ENCODE measurements at regions not wholly inside any gene's neighbourhood (a gene's known extent, or its start where the extent isn't known, plus 50 kb on each side); places are given as distances from the start of the nearest gene placed in this dataset.

- Histone ChIP-seq H3K4me3 (ENCODE audit: low read length in 2 of 2) (no peak overlapping the region), H2BK120ac (ENCODE audit: low read depth, low read length) (no peak overlapping the region), H2BK12ac (ENCODE audit: low read length) (no peak overlapping the region), H3K27ac (replicated peaks; ENCODE audit: low read length) (no peak overlapping the region), H4K8ac (ENCODE audit: low read depth, low read length) (no peak overlapping the region), H3K18ac (ENCODE audit: low read length) (no peak overlapping the region), H3K23ac (ENCODE audit: low read depth, low read length, poor library complexity) (no peak overlapping the region), H3K9me3 (replicated peaks in 1 of 2; ENCODE audit: control insufficient read depth in 2 of 2, insufficient read depth in 1 of 2, low read depth in 1 of 2, low read length in 2 of 2) (no peaks in the 10 kb centered on the region), H3K4me1 (ENCODE audit: control insufficient read depth in 2 of 2, insufficient read depth in 1 of 2, low read depth in 1 of 2, low read length in 2 of 2) (no peaks in the 10 kb centered on the region), H3K14ac (ENCODE audit: low read length) (no peak overlapping the region), H2BK5ac (ENCODE audit: low read length) (no peak overlapping the region), H2AFZ (ENCODE audit: low read length) (no peak overlapping the region), H3K9ac (ENCODE audit: low read depth, low read length, poor library complexity) (no peak overlapping the region), H3K4me2 (ENCODE audit: insufficient read depth, low read length, poor library complexity, severe bottlenecking) (no peak overlapping the region), H2BK15ac (ENCODE audit: low read length) (no peak overlapping the region), H3K36me3 (replicated peaks in 1 of 2; ENCODE audit: control insufficient read depth in 2 of 2, insufficient read depth in 2 of 2, low read length in 2 of 2) (no peaks in the 10 kb centered on the region), H3K4ac (ENCODE audit: low read length) (no peak overlapping the region), H3K27me3 (ENCODE audit: control insufficient read depth in 3 of 3, insufficient read depth in 3 of 3, low read depth in 1 of 3, low read length in 3 of 3) (peaks cover 0 to 17% (median 2%) of the 10 kb centered on the region in 3 experiments), H3K79me1 (ENCODE audit: low read depth, low read length) (no peaks in the 10 kb centered on the region), H2AK5ac (ENCODE audit: low read depth, low read length) (no peak overlapping the region), H4K91ac (ENCODE audit: low read depth, low read length, poor library complexity) (no peak overlapping the region)
- no peak for DNase-seq (ENCODE audit: low spot score)
- WGBS, 2 donors (ENCODE audit: extremely low coverage in 2 of 2, insufficient read length in 2 of 2, insufficient replicate concordance in 1 of 2) = no CpG with 5 or more reads among the region's 5 CpGs
Observed at GRCh38 chr10:8337332-8337651, 282.8 kb downstream of the GATA3 start.

- Histone ChIP-seq H3K36me3 (replicated peaks in 1 of 2; ENCODE audit: control insufficient read depth in 2 of 2, insufficient read depth in 2 of 2, low read length in 2 of 2) (no peaks in the 10 kb centered on the region), H3K27me3 (ENCODE audit: control insufficient read depth in 3 of 3, insufficient read depth in 3 of 3, low read depth in 1 of 3, low read length in 3 of 3) (peaks cover 0 to 8% (median 0%) of the 10 kb centered on the region in 3 experiments), H3K27ac (replicated peaks; ENCODE audit: low read length) (no peak overlapping the region), H3K4me3 (ENCODE audit: low read length in 2 of 2) (no peak overlapping the region), H3K9me3 (replicated peaks in 1 of 2; ENCODE audit: control insufficient read depth in 2 of 2, insufficient read depth in 1 of 2, low read depth in 1 of 2, low read length in 2 of 2) (no peaks in the 10 kb centered on the region), H4K8ac (ENCODE audit: low read depth, low read length) (no peak overlapping the region), H3K23ac (ENCODE audit: low read depth, low read length, poor library complexity) (no peak overlapping the region), H3K4me2 (ENCODE audit: insufficient read depth, low read length, poor library complexity, severe bottlenecking) (no peak overlapping the region), H3K9ac (ENCODE audit: low read depth, low read length, poor library complexity) (no peak overlapping the region), H2BK12ac (ENCODE audit: low read length) (no peak overlapping the region), H3K4me1 (ENCODE audit: control insufficient read depth in 2 of 2, insufficient read depth in 1 of 2, low read depth in 1 of 2, low read length in 2 of 2) (no peaks in the 10 kb centered on the region), H4K91ac (ENCODE audit: low read depth, low read length, poor library complexity) (no peak overlapping the region), H2BK120ac (ENCODE audit: low read depth, low read length) (no peak overlapping the region), H2AK5ac (ENCODE audit: low read depth, low read length) (no peak overlapping the region), H3K14ac (ENCODE audit: low read length) (no peak overlapping the region), H2BK15ac (ENCODE audit: low read length) (no peak overlapping the region), H3K4ac (ENCODE audit: low read length) (no peak overlapping the region), H3K79me1 (ENCODE audit: low read depth, low read length) (no peaks in the 10 kb centered on the region), H2AFZ (ENCODE audit: low read length) (no peak overlapping the region), H2BK5ac (ENCODE audit: low read length) (no peak overlapping the region), H3K18ac (ENCODE audit: low read length) (no peak overlapping the region)
- WGBS, 2 donors (ENCODE audit: extremely low coverage in 2 of 2, insufficient read length in 2 of 2, insufficient replicate concordance in 1 of 2) = no CpG with 5 or more reads among the region's 4 CpGs
- DNase-seq (ENCODE audit: low spot score) = no peak
Observed at GRCh38 chr10:8338177-8338766, 283.8 kb downstream of the GATA3 start.

GRCh38 chr10:8344756-8345155 is 290.3 kb downstream of the GATA3 start:
- Histone ChIP-seq H3K27ac (replicated peaks; ENCODE audit: low read length) (no peak overlapping the region), H3K9ac (ENCODE audit: low read depth, low read length, poor library complexity) (no peak overlapping the region), H3K4me2 (ENCODE audit: insufficient read depth, low read length, poor library complexity, severe bottlenecking) (no peak overlapping the region), H3K4ac (ENCODE audit: low read length) (no peak overlapping the region), H2BK15ac (ENCODE audit: low read length) (no peak overlapping the region), H3K4me3 (ENCODE audit: low read length in 2 of 2) (no peak overlapping the region), H2AFZ (ENCODE audit: low read length) (no peak overlapping the region), H3K9me3 (replicated peaks in 1 of 2; ENCODE audit: control insufficient read depth in 2 of 2, insufficient read depth in 1 of 2, low read depth in 1 of 2, low read length in 2 of 2) (no peaks in the 10 kb centered on the region), H2BK12ac (ENCODE audit: low read length) (no peak overlapping the region), H3K4me1 (ENCODE audit: control insufficient read depth in 2 of 2, insufficient read depth in 1 of 2, low read depth in 1 of 2, low read length in 2 of 2) (no peaks in the 10 kb centered on the region), H2AK5ac (ENCODE audit: low read depth, low read length) (no peak overlapping the region), H3K14ac (ENCODE audit: low read length) (no peak overlapping the region), H3K79me1 (ENCODE audit: low read depth, low read length) (no peaks in the 10 kb centered on the region), H4K8ac (ENCODE audit: low read depth, low read length) (no peak overlapping the region), H3K18ac (ENCODE audit: low read length) (no peak overlapping the region), H3K27me3 (ENCODE audit: control insufficient read depth in 3 of 3, insufficient read depth in 3 of 3, low read depth in 1 of 3, low read length in 3 of 3) (no peaks in the 10 kb centered on the region), H3K36me3 (replicated peaks in 1 of 2; ENCODE audit: control insufficient read depth in 2 of 2, insufficient read depth in 2 of 2, low read length in 2 of 2) (no peaks in the 10 kb centered on the region), H4K91ac (ENCODE audit: low read depth, low read length, poor library complexity) (no peak overlapping the region), H2BK5ac (ENCODE audit: low read length) (no peak overlapping the region), H3K23ac (ENCODE audit: low read depth, low read length, poor library complexity) (no peak overlapping the region), H2BK120ac (ENCODE audit: low read depth, low read length) (no peak overlapping the region)
- DNase-seq (ENCODE audit: low spot score) = no peak
- no CpG with 5 or more reads among the region's 1 CpG for WGBS, 2 donors (ENCODE audit: extremely low coverage in 2 of 2, insufficient read length in 2 of 2, insufficient replicate concordance in 1 of 2)

GRCh38 chr10:8346861-8347260 is 292.4 kb downstream of the GATA3 start:
- H3K9ac ChIP-seq (ENCODE audit: low read depth, low read length, poor library complexity) = no peak overlapping the region
- H2AK5ac ChIP-seq (ENCODE audit: low read depth, low read length) = no peak overlapping the region
- H2BK5ac ChIP-seq (ENCODE audit: low read length) = no peak overlapping the region
- WGBS, 2 donors (ENCODE audit: extremely low coverage in 2 of 2, insufficient read length in 2 of 2, insufficient replicate concordance in 1 of 2) = no CpG with 5 or more reads among the region's 1 CpG
- H3K14ac ChIP-seq (ENCODE audit: low read length) = no peak overlapping the region
- no peak for DNase-seq (ENCODE audit: low spot score)
- H3K4me1 ChIP-seq (ENCODE audit: control insufficient read depth in 2 of 2, insufficient read depth in 1 of 2, low read depth in 1 of 2, low read length in 2 of 2) = peaks cover 0 to under 1% of the 10 kb centered on the region in 2 donors
- H3K4me2 ChIP-seq (ENCODE audit: insufficient read depth, low read length, poor library complexity, severe bottlenecking) = no peak overlapping the region
- H3K9me3 ChIP-seq (replicated peaks in 1 of 2; ENCODE audit: control insufficient read depth in 2 of 2, insufficient read depth in 1 of 2, low read depth in 1 of 2, low read length in 2 of 2) = no peaks in the 10 kb centered on the region
- no peaks in the 10 kb centered on the region for H3K36me3 ChIP-seq (replicated peaks in 1 of 2; ENCODE audit: control insufficient read depth in 2 of 2, insufficient read depth in 2 of 2, low read length in 2 of 2)
- no peak overlapping the region for H2BK120ac ChIP-seq (ENCODE audit: low read depth, low read length)
- no peak overlapping the region for H2BK15ac ChIP-seq (ENCODE audit: low read length)
- no peak overlapping the region for H3K4ac ChIP-seq (ENCODE audit: low read length)
- no peaks in the 10 kb centered on the region for H3K79me1 ChIP-seq (ENCODE audit: low read depth, low read length)
- H3K18ac ChIP-seq (ENCODE audit: low read length) = no peak overlapping the region
- H3K27ac ChIP-seq (replicated peaks; ENCODE audit: low read length) = no peak overlapping the region
- no peak overlapping the region for H2AFZ ChIP-seq (ENCODE audit: low read length)
- H2BK12ac ChIP-seq (ENCODE audit: low read length) = no peak overlapping the region
- no peaks in the 10 kb centered on the region for H3K27me3 ChIP-seq (ENCODE audit: control insufficient read depth in 3 of 3, insufficient read depth in 3 of 3, low read depth in 1 of 3, low read length in 3 of 3)
- no peak overlapping the region for H3K23ac ChIP-seq (ENCODE audit: low read depth, low read length, poor library complexity)
- no peak overlapping the region for H3K4me3 ChIP-seq (ENCODE audit: low read length in 2 of 2)
- H4K8ac ChIP-seq (ENCODE audit: low read depth, low read length) = no peak overlapping the region
- H4K91ac ChIP-seq (ENCODE audit: low read depth, low read length, poor library complexity) = no peak overlapping the region

Data from neuronal stem cell (in vitro differentiated cells).